ENCODE measurements at regions not wholly inside any gene's neighbourhood (a gene's known extent, or its start where the extent isn't known, plus 50 kb on each side); places are given as distances from the start of the nearest gene placed in this dataset.

- H3K27ac ChIP-seq = no peak overlapping the region
- no peaks in the 10 kb centered on the region for H3K36me3 ChIP-seq
- H3K27me3 ChIP-seq = no peaks in the 10 kb centered on the region
- intact Hi-C loops (cut with DNase I) = no loop called here
- H3K4me1 ChIP-seq (ENCODE audit: insufficient read depth) = no peaks in the 10 kb centered on the region
- DNase-seq = no peak
- no peaks in the 10 kb centered on the region for H3K9me3 ChIP-seq
- no peak overlapping the region for H3K4me3 ChIP-seq
- TF ChIP-seq POLR2A (IDR thresholded peaks at IDR 0.05) (no peak), EP300 (IDR thresholded peaks at IDR 0.05) (no peak)
- TF ChIP-seq, protein P1, sequence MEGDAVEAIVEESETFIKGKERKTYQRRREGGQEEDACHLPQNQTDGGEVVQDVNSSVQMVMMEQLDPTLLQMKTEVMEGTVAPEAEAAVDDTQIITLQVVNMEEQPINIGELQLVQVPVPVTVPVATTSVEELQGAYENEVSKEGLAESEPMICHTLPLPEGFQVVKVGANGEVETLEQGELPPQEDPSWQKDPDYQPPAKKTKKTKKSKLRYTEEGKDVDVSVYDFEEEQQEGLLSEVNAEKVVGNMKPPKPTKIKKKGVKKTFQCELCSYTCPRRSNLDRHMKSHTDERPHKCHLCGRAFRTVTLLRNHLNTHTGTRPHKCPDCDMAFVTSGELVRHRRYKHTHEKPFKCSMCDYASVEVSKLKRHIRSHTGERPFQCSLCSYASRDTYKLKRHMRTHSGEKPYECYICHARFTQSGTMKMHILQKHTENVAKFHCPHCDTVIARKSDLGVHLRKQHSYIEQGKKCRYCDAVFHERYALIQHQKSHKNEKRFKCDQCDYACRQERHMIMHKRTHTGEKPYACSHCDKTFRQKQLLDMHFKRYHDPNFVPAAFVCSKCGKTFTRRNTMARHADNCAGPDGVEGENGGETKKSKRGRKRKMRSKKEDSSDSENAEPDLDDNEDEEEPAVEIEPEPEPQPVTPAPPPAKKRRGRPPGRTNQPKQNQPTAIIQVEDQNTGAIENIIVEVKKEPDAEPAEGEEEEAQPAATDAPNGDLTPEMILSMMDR (IDR thresholded peaks at IDR 0.05) = no peak
Observed at GRCh38 chr4:10353110-10353509, 104.1 kb downstream of the ZNF518B start.

- intact Hi-C loops (cut with DNase I) = no loop called here
- Histone ChIP-seq H3K4me1 (ENCODE audit: insufficient read depth) (no peaks in the 10 kb centered on the region), H3K36me3 (no peaks in the 10 kb centered on the region), H3K27me3 (no peaks in the 10 kb centered on the region), H3K4me3 (no peak overlapping the region), H3K27ac (no peak overlapping the region), H3K9me3 (no peaks in the 10 kb centered on the region)
- no peak for TF ChIP-seq POLR2A (IDR thresholded peaks at IDR 0.05)
- DNase-seq = no peak
Observed at GRCh38 chr4:10348241-10348640, 109.0 kb downstream of the ZNF518B start.

DNA sequence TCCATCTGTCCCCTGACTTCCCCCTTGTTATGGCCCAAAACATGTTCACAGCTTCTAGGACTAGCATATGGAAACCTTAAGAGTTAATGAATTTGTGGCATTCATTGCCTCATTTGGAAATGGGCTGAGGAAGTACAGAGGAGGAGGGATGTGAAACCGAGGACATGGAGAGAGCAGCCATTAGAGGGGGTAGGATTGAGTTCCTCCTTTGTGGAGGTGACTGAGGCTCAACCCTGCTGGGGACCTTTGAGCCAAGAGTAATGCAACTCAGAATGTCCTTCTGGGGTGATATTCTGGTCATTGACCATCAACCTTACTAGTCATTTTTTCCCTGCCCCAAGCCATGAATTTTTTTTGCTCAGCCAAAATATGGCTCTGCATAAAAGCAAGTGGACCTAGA is 109.4 kb downstream of the ZNF518B start:
- no peaks in the 10 kb centered on the region for H3K4me1 ChIP-seq (ENCODE audit: insufficient read depth)
- no peaks in the 10 kb centered on the region for H3K27me3 ChIP-seq
- no peak overlapping the region for H3K4me3 ChIP-seq
- WGBS, 3 donors = 36 to 46% (median 41%) methylated on average over 1 of the region's 1 CpG
- intact Hi-C loops (cut with DNase I) = no loop called here
- TF ChIP-seq, protein P1 (IDR thresholded peaks at IDR 0.05) = no peak
- TF ChIP-seq POLR2A (IDR thresholded peaks at IDR 0.05) (no peak), EP300 (IDR thresholded peaks at IDR 0.05) (no peak)
- H3K9me3 ChIP-seq = no peaks in the 10 kb centered on the region
- H3K36me3 ChIP-seq = no peaks in the 10 kb centered on the region
- no peak for DNase-seq
- H3K27ac ChIP-seq = no peak overlapping the region

GRCh38 chr4:10347281-10347795 is 109.9 kb downstream of the ZNF518B start:
- WGBS, 3 donors = 76 to 79% (median 78%) methylated on average over 5 of the region's 5 CpGs
- no peak for DNase-seq
- Histone ChIP-seq H3K27me3 (no peaks in the 10 kb centered on the region), H3K4me3 (no peak overlapping the region), H3K4me1 (ENCODE audit: insufficient read depth) (no peaks in the 10 kb centered on the region), H3K9me3 (no peaks in the 10 kb centered on the region), H3K27ac (no peak overlapping the region), H3K36me3 (no peaks in the 10 kb centered on the region)
- TF ChIP-seq POLR2A (IDR thresholded peaks at IDR 0.05) (no peak), EP300 (IDR thresholded peaks at IDR 0.05) (no peak)
- TF ChIP-seq, protein P1 (IDR thresholded peaks at IDR 0.05) = no peak
- intact Hi-C loops (cut with DNase I) = no loop called here

- intact Hi-C loops (cut with DNase I) = no loop called here
- TF ChIP-seq EP300 (IDR thresholded peaks at IDR 0.05) (no peak), POLR2A (IDR thresholded peaks at IDR 0.05) (no peak)
- TF ChIP-seq, protein P1 (IDR thresholded peaks at IDR 0.05) = no peak
- no peak for DNase-seq
- 66 to 78% (median 69%) methylated on average over 2 of the region's 2 CpGs for WGBS, 3 donors
- Histone ChIP-seq H3K4me3 (no peak overlapping the region), H3K27ac (no peak overlapping the region), H3K27me3 (no peaks in the 10 kb centered on the region), H3K4me1 (ENCODE audit: insufficient read depth) (no peaks in the 10 kb centered on the region), H3K36me3 (no peaks in the 10 kb centered on the region), H3K9me3 (no peaks in the 10 kb centered on the region)
Observed at GRCh38 chr4:10346023-10346422, 111.2 kb downstream of the ZNF518B start.

Data from ovary (tissue), 7 donors.